NCI-H1694 treated with DMSO at 0.1 percent for 48 hours (cell line): ENCODE measurements at regions not wholly inside any gene's neighbourhood (a gene's known extent, or its start where the extent isn't known, plus 50 kb on each side); places are given as distances from the start of the nearest gene placed in this dataset.
"Not testable (repeated sequence)": the region's sequence is repeated elsewhere in the genome, so short reads cannot be mapped to it uniquely, and the experiment has no call there.

ENCODE experiments used
- DNase-seq: peaks from one replicate; lab custom pipeline; 2025; lab: John Stamatoyannopoulos, UW

DNA sequence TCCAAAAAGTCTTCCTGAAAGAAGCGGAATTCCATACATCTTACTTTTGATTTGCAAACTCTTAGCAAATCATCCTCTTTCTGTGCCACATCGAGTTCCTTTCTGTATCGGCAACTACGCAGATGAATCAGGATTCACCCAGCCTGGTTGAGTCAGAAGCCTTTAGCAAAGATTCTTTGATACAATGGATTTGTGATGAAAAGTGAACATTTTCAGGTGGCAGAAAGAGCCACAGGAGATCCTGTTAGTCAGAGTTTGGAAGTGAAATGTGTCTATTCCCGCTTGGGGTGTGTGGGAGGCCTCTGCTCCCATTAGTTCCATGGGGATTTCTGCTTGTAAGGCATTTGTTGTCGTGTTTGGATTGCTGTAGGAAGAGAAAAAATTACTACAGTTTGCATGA is 351.8 kb upstream of the WWC1 start:
- no peak for DNase-seq

- no peak for DNase-seq
Measured at GRCh38 chr5:167940911-167941310, 350.5 kb upstream of the WWC1 start.

GRCh38 chr5:167941556-167941955 is 349.9 kb upstream of the WWC1 start:
- not testable (repeated sequence) for DNase-seq

DNA sequence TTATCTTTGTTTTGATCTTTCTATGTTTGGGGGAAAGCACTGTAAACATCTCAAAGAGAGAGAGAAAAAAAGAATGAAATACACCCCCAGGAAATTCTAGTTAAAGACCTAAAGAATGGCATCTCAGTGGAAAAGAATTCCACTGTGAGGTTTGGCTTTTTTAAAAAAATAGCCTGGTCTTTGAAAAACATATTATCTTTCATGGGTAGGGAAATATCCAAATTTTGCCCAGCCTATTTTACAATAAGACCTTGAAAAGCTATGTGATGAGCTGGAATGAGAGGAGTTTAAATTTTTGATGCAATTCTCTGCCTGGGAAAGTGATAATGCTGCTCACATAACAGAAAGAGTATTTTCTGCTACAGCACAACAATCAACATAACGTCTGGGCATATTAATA is 348.1 kb upstream of the WWC1 start:
- DNase-seq, result no peak

GRCh38 chr5:167944121-167944852 is 347.2 kb upstream of the WWC1 start:
- no peak for DNase-seq

DNA sequence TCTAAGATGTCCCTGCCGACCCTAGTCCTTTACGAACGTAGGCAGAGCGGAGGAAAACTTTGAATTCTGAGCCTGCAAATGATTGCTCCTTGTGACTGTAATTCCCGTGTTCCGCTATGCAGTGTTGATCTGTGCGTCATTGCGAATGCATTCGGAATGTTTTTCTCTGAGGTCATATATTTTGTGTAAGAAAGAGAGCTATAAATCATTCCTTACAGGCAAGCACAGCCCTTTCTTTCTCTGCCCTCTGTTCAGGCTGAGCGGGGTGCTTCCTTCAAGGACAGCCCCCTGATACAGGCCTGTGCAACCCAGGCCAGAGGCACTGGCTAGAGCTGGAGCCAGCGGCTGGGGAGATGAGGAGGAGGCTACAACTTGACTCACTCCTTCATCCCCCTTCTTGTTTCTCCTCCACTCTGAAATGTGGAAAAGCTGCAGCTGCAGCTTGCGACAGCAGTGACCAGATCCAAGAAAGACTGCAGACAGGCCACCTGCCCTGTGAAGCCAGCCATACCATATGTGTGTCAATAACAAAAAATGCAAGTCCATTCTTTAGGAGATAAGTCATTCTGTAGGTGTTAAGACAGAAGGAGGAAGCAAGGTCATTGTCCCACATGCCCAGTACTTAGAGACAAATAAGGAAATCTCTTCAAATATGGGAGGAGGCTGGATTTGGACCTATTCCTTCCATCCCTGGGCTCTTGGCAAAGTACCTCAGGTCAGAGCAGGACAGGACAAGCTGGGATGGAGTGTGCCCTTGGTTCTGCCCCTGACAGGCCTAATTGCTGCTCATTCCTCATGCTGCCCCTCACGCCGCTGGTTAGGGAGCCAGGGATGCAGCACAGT is 345.7 kb upstream of the WWC1 start:
- DNase-seq, result no peak

GRCh38 chr5:167947306-167947705 is 344.1 kb upstream of the WWC1 start:
- DNase-seq, result no peak

GRCh38 chr5:167948251-167948650 is 343.2 kb upstream of the WWC1 start:
- no peak for DNase-seq

DNA sequence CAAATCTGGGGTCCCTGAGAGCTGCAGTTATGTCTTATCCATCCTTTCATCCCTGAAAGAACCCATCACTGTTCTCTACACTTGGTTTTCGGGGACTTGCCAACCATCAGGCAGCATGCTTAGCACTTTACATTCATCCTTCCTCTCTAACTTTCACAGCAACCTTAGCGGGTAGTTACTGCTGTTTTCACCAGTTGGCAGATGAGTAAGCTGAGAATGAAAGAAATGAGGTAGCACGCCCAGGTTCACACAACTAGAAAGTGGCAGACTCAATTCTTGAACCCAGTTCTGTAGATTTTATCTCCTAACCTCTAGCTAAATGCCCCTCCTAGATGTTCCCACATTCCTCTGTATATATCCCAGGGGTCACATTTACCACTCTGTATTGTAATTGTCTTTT is 342.0 kb upstream of the WWC1 start:
- DNase-seq, result no peak

GRCh38 chr5:167950126-167950721 is 341.2 kb upstream of the WWC1 start:
- no peak for DNase-seq

GRCh38 chr5:167951116-167951515 is 340.3 kb upstream of the WWC1 start:
- DNase-seq, result no peak

GRCh38 chr5:167952278-167952995 is 339.0 kb upstream of the WWC1 start:
- no peak for DNase-seq

GRCh38 chr5:167953151-167953798 is 338.2 kb upstream of the WWC1 start:
- DNase-seq, result no peak

DNA sequence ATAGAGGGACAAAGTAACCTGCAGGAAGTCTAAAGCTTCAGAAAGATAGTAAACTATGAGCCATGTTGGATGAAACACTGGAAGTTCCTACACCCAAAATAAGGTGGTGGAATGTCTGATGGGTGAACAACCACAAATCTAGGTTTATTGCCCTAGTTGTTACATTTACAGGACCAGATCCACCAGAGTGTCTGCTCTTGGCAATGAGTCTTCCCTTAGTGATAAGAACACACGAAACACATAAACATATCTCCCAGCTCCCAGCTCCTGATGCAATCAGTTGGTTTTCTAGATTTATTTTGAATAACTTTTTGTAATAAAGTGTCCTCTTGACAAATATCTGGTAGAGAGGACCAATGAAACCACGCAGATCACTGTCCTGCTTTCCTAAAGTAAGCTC is 329.7 kb upstream of the WWC1 start:
- DNase-seq, result no peak

DNA sequence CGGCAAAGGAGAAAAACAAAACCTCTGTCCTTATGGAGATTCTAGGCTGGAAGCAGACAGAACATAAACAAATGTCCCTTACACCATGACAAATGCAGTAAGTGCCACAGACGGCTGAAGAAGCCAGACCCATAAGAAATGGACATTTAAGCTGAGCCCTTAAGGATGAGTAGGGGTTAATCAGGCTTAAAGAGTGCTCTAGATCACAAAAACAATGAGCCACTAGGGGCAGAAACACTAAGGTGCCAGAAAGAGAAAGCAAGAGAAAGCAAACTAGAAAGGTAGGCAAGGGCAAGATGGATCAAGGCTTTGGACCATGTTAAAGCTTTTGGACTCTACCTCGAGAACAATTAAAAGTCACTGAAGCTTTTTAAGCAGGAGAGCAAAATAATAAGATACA is 326.9 kb upstream of the WWC1 start:
- DNase-seq, result no peak

DNA sequence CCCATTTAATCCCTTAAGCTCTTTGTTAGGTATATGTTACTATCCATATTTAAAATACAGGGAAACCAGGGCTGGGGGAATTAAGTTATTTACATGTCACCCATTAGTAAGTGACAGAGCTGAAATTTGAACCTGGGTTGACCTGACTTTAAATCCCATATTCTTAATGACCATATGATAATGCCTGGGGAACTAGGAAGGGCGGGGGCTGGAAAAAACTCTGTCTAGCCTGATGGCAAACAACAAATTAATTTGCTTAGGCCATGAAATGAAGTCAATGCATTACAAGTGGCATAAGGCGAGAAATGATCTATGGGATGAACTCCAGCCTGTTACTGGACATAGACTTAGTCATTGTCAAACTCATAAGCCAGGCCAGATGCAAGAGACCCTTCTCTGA is 325.7 kb upstream of the WWC1 start:
- DNase-seq, result no peak

GRCh38 chr5:167966979-167967378 is 324.5 kb upstream of the WWC1 start:
- no peak for DNase-seq

- no peak for DNase-seq
Measured at GRCh38 chr5:167967494-167968177, 323.8 kb upstream of the WWC1 start.

GRCh38 chr5:167968837-167969236 is 322.6 kb upstream of the WWC1 start:
- no peak for DNase-seq

DNA sequence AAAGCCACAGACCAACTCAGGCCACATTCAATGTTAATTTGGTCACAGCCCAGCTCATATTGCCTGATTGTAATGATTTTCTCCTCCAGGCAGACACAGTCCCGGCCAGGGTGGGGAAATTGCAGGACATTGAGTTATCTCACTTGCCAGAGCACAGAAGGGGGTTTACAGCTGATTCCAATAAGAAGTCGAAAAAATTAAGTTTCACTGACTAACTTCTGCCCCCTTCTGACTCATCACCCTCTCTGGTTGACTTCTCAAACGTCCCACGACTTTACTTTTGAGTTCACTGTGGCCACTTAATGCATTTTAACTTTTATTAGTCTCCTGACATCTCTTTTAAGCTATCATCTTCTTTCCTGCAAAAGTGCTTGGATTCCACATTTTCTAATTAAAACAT is 321.4 kb upstream of the WWC1 start:
- DNase-seq, result no peak

DNA sequence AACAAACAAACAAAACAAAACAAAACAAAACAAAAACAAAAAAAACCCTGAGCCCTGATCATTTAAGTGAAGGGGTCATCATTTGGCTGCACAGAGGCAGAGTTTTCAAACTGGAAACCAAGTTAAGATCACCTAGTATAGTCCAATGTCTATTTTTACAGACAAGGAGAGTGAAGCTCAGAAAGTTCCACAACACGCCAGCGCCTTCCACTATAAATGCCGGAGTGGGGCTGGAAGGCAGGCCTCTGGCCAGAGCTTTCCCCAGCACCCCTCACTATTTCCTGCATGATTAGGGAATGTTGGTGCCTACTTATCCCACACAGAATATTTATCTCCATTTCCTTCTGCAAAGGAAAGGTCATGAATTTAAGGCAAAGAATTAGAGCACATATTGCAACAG is 319.7 kb upstream of the WWC1 start:
- no peak for DNase-seq
